ENCODE measurements at regions not wholly inside any gene's neighbourhood (a gene's known extent, or its start where the extent isn't known, plus 50 kb on each side); places are given as distances from the start of the nearest gene placed in this dataset.

- TF ChIP-seq EZH2 (IDR thresholded peaks at IDR 0.05; ENCODE audit: borderline replicate concordance, low read length) (no peak), CTCF (IDR thresholded peaks at IDR 0.05; ENCODE audit: low read length) (no peak)
- Histone ChIP-seq H3K9me2 (ENCODE audit: low read depth, low read length) (no peaks in the 10 kb centered on the region), H2AFZ (ENCODE audit: low read length) (no peak overlapping the region), H3K4me3 (ENCODE audit: low read depth, low read length, poor library complexity, severe bottlenecking) (no peak overlapping the region), H3K9me3 (ENCODE audit: low read length) (no peaks in the 10 kb centered on the region), H3K36me3 (ENCODE audit: insufficient read depth, low read length) (no peaks in the 10 kb centered on the region), H3K27ac (ENCODE audit: low read depth, low read length, poor library complexity, severe bottlenecking) (no peak overlapping the region), H3K4me2 (ENCODE audit: low read length) (no peak overlapping the region), H3K79me2 (ENCODE audit: insufficient read depth, low read length) (no peaks in the 10 kb centered on the region), H3K9ac (ENCODE audit: low read length) (no peak overlapping the region), H3K4me1 (ENCODE audit: insufficient read depth, low read length, severe bottlenecking) (no peaks in the 10 kb centered on the region), H4K20me1 (ENCODE audit: insufficient read depth, low read length) (no peaks in the 10 kb centered on the region), H3K27me3 (ENCODE audit: insufficient read depth, low read length) (no peaks in the 10 kb centered on the region), H3F3A (ENCODE audit: insufficient read depth, low read length) (no peaks in the 10 kb centered on the region)
These were observed 269.0 kb downstream of the COL12A1 start for GRCh38 chr6:74936886-74937285.

- H3K27ac ChIP-seq (ENCODE audit: low read depth, low read length, poor library complexity, severe bottlenecking) = no peak overlapping the region
- H3K4me1 ChIP-seq (ENCODE audit: insufficient read depth, low read length, severe bottlenecking) = no peaks in the 10 kb centered on the region
These were observed 273.5 kb downstream of the COL12A1 start for GRCh38 chr6:74932232-74932888.

GRCh38 chr6:74931558-74931957, 274.3 kb downstream of the COL12A1 start:
- Histone ChIP-seq H4K20me1 (ENCODE audit: insufficient read depth, low read length) (no peaks in the 10 kb centered on the region), H3K4me2 (ENCODE audit: low read length) (no peak overlapping the region), H3K79me2 (ENCODE audit: insufficient read depth, low read length) (no peaks in the 10 kb centered on the region), H3K27ac (ENCODE audit: low read depth, low read length, poor library complexity, severe bottlenecking) (no peak overlapping the region), H3K9ac (ENCODE audit: low read length) (no peak overlapping the region), H3K9me2 (ENCODE audit: low read depth, low read length) (no peaks in the 10 kb centered on the region), H3K36me3 (ENCODE audit: insufficient read depth, low read length) (no peaks in the 10 kb centered on the region), H3K9me3 (ENCODE audit: low read length) (no peaks in the 10 kb centered on the region), H3K4me3 (ENCODE audit: low read depth, low read length, poor library complexity, severe bottlenecking) (no peak overlapping the region), H3K4me1 (ENCODE audit: insufficient read depth, low read length, severe bottlenecking) (no peaks in the 10 kb centered on the region), H3F3A (ENCODE audit: insufficient read depth, low read length) (no peaks in the 10 kb centered on the region), H2AFZ (ENCODE audit: low read length) (no peak overlapping the region), H3K27me3 (ENCODE audit: insufficient read depth, low read length) (no peaks in the 10 kb centered on the region)
- TF ChIP-seq EZH2 (IDR thresholded peaks at IDR 0.05; ENCODE audit: borderline replicate concordance, low read length) (no peak), CTCF (IDR thresholded peaks at IDR 0.05; ENCODE audit: low read length) (no peak)

More at GRCh38 chr6:74932232-74932888, 273.5 kb downstream of the COL12A1 start:
- H3K9me2 ChIP-seq (ENCODE audit: low read depth, low read length) = no peaks in the 10 kb centered on the region
- H3K36me3 ChIP-seq (ENCODE audit: insufficient read depth, low read length) = no peaks in the 10 kb centered on the region
- no peak overlapping the region for H3K4me3 ChIP-seq (ENCODE audit: low read depth, low read length, poor library complexity, severe bottlenecking)
- H3K27me3 ChIP-seq (ENCODE audit: insufficient read depth, low read length) = no peaks in the 10 kb centered on the region
- H4K20me1 ChIP-seq (ENCODE audit: insufficient read depth, low read length) = no peaks in the 10 kb centered on the region
- H2AFZ ChIP-seq (ENCODE audit: low read length) = no peak overlapping the region
- H3K9me3 ChIP-seq (ENCODE audit: low read length) = no peaks in the 10 kb centered on the region
- H3K79me2 ChIP-seq (ENCODE audit: insufficient read depth, low read length) = no peaks in the 10 kb centered on the region
- no peak for TF ChIP-seq EZH2 (IDR thresholded peaks at IDR 0.05; ENCODE audit: borderline replicate concordance, low read length)
- no peak for TF ChIP-seq CTCF (IDR thresholded peaks at IDR 0.05; ENCODE audit: low read length)
- H3F3A ChIP-seq (ENCODE audit: insufficient read depth, low read length) = no peaks in the 10 kb centered on the region
- H3K9ac ChIP-seq (ENCODE audit: low read length) = no peak overlapping the region
- H3K4me2 ChIP-seq (ENCODE audit: low read length) = no peak overlapping the region
